ENCODE measurements at regions not wholly inside any gene's neighbourhood (a gene's known extent, or its start where the extent isn't known, plus 50 kb on each side); places are given as distances from the start of the nearest gene placed in this dataset.

DNA sequence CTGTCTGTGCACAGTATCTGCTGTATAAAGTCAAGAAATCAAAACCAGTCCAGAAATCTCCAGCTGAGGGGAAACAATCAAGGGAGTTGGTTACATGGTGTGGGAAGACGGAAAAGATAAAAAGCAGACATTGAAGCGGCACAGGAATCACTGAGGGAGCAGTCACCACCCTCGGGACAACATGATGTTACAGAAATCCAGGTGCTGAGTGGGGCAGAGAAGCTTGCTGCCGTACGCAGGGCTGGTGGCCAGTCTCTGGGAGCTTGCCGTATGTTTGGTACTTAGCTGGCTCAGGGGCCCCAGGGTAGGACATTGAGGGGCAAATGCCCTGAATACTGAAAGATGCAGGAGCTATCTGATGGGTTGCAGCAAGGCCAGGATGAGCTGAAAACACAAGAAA lies 237.9 kb downstream of the EDEM1 start:
- H3K4me3 ChIP-seq (ENCODE audit: low read depth, low read length) = no peak overlapping the region
- no peak for DNase-seq (ENCODE audit: low read depth)
- TF ChIP-seq, protein P1, sequence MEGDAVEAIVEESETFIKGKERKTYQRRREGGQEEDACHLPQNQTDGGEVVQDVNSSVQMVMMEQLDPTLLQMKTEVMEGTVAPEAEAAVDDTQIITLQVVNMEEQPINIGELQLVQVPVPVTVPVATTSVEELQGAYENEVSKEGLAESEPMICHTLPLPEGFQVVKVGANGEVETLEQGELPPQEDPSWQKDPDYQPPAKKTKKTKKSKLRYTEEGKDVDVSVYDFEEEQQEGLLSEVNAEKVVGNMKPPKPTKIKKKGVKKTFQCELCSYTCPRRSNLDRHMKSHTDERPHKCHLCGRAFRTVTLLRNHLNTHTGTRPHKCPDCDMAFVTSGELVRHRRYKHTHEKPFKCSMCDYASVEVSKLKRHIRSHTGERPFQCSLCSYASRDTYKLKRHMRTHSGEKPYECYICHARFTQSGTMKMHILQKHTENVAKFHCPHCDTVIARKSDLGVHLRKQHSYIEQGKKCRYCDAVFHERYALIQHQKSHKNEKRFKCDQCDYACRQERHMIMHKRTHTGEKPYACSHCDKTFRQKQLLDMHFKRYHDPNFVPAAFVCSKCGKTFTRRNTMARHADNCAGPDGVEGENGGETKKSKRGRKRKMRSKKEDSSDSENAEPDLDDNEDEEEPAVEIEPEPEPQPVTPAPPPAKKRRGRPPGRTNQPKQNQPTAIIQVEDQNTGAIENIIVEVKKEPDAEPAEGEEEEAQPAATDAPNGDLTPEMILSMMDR (IDR thresholded peaks at IDR 0.05; ENCODE audit: insufficient read depth, low read depth, low read length, missing control alignments) = no peak

DNA sequence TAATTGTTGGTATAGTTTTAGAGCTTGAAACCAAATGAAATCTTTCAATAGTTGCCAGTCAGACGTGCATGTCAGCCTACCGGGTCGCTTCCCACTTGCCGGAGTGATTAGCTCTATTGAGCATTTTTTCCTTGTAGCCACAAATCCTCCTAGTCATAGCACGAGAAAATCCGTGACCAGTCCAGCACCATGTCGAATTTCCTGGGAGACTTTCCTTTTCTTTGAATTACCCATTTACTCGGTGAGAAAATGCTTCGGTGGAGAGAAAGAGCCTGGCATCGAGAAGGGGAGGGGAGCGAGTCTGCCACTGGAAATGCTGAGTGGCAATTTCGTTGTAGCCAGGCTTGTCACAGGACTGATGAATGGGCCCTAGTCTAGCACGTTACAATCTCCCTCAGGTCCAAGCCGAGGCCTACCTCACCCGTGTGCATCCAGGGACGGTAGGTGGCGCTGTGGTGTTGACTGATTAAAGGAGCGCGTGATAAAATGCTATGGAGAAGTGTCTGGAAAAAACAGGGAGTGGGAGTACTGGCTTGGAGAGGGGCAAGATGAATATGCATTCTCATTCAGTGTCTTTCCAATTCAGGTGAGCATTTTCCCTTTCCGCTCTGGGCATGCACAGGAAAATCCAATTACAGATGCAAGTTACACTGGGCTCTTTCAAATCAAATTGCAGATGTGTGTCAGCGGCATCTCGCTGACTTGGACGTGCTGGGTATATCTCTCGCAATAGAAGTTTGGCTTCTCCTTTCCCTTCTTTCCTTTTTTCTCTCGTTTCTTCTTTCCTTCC lies 238.8 kb downstream of the EDEM1 start:
- TF ChIP-seq, protein P1 (IDR thresholded peaks at IDR 0.05; ENCODE audit: insufficient read depth, low read depth, low read length, missing control alignments) = peak; percentile 92
- peak; percentile 85 for DNase-seq (ENCODE audit: low read depth)
- no peak overlapping the region for H3K4me3 ChIP-seq (ENCODE audit: low read depth, low read length)

DNA sequence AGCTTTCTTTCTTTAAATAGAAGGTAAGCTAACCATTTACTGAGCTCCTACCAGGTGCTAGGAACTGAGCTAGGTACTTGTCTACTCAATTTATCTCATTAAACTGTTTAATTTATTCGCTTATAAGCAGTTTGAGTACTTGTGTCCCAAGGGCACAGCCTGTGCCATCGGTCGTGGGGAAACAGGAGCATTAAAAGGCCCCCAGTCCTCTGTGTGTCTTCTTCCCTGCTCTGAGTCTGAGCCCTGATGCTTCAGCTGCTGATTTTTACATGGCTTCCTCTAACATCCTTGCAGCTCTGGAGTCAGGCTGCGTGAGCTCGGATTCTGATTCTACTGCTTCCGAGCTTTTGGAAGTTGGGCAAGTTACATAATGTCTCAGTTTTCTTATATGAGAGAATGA lies 239.5 kb downstream of the EDEM1 start:
- DNase-seq (ENCODE audit: low read depth) = no peak
- TF ChIP-seq, protein P1 (IDR thresholded peaks at IDR 0.05; ENCODE audit: insufficient read depth, low read depth, low read length, missing control alignments) = no peak
- no peak overlapping the region for H3K4me3 ChIP-seq (ENCODE audit: low read depth, low read length)

DNA sequence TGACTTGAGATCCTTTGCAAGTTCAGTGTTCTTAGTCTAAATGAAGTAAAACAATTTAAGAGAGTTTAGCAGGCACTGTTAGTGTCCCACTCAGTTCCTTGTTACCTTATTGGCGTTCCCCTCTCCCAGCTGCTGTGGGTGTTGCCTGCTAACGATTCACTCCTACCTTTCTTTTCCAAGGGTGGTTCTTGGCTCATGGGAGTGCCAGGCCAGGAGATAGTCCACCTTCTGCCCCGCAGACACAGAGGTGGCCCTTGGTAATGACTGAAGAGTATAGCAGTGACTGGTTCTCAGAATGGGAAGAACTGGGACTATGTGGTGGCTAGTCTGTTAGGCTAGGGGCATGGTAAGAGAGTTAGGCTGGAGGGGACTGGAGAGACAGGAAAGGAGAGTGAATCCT lies 240.4 kb downstream of the EDEM1 start:
- no peak for DNase-seq (ENCODE audit: low read depth)
- no peak overlapping the region for H3K4me3 ChIP-seq (ENCODE audit: low read depth, low read length)
- TF ChIP-seq, protein P1 (IDR thresholded peaks at IDR 0.05; ENCODE audit: insufficient read depth, low read depth, low read length, missing control alignments) = no peak

DNA sequence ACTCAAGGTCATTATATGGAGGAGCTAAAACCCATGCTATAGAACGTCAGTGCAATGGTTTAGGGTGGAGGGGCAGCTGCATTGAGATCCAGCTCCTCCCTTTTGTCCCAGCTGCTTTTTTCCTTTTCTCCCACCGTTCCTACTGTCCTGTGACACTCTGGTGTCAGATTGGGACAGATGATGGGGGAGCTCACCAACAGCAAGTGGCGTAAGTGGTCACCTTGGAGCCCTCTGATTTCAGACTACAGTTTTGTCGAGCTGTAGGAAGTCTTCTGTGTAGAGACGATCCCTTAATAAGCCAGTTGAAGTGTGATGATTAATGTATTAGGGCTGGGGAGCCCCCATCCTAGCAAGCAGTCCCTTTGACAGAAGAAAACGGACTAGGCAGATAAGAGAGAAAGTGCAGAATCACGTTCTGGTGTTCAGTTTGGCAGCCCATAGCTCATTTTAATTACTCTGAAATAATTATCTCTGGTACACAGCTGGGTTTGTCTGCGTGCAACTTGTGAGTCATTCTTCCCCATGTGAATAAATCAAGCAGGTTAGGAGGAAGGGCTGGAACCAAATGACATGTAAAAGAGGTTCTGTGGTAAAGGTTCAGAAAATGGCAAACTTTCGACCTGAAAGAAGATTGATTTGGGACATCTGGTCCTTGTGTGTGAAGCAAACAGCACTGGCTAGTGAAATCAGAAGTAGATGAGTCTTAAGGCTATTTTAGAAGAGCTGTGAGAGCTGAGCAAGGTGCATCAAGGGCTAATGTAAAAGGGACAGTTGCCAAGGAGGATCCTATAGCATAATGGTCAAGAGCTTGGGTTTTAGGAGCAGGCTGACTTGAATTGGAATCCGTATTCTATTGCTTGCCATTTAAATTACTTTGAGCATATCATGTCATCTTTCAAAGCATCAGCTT lies 241.4 kb downstream of the EDEM1 start:
- DNase-seq (ENCODE audit: low read depth) = peak; percentile 94

DNA sequence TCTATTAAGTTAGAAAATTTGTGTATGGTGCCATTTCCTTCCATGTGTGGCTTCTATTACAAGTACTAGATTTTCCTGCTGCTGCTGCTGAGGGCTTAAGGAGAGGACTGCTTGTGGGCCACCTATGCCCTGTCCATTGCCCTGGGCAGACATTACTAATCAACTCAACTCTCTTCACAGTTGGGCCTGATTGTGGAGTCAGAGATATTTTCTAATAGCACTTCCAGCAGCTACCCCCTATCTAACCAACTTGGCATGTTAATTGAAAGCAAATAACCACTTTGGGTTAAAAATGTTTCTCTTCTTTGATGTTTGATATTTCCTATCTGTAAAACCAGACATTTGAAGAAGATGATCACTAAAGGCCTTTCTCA lies 242.0 kb downstream of the EDEM1 start:
- TF ChIP-seq, protein P1 (IDR thresholded peaks at IDR 0.05; ENCODE audit: insufficient read depth, low read depth, low read length, missing control alignments) = no peak
- H3K4me3 ChIP-seq (ENCODE audit: low read depth, low read length) = no peak overlapping the region
- DNase-seq (ENCODE audit: low read depth) = no peak

More for the DNA sequence above, 241.4 kb downstream of the EDEM1 start:
- peak overlapping the region; percentile 31 for H3K4me3 ChIP-seq (ENCODE audit: low read depth, low read length)
- TF ChIP-seq, protein P1 (IDR thresholded peaks at IDR 0.05; ENCODE audit: insufficient read depth, low read depth, low read length, missing control alignments) = no peak
